Cardiac muscle cell (in vitro differentiated cells and primary cell): ENCODE measurements at regions not wholly inside any gene's neighbourhood (a gene's known extent, or its start where the extent isn't known, plus 50 kb on each side); places are given as distances from the start of the nearest gene placed in this dataset.

Source experiments
- DNase-seq, 2 donors: peaks; one replicate each; pipeline versions ENCODE4 v3.0.0 to v3.0.0-alpha.2; 2010 to 2017; ENCODE audit warnings: low read depth in 1 of 2, low spot score in 1 of 2
- H3K27ac ChIP-seq: fragments of 200-600 bp; sonication (generic); 2 replicates; pipeline ENCODE4 v1.5.1; 2016
- H3K27me3 ChIP-seq: fragments of 200-600 bp; sonication (generic); 2 replicates; pipeline ENCODE4 v1.6.0; 2016; ENCODE audit warnings: control low read depth
- H3K36me3 ChIP-seq: fragments of 200-600 bp; sonication (generic); 2 replicates; pipeline ENCODE4 v1.5.1; 2016; ENCODE audit warnings: control low read depth
- H3K4me1 ChIP-seq: fragments of 200-600 bp; sonication (generic); 2 replicates; pipeline ENCODE4 v1.8.1; 2017; ENCODE audit warnings: low read depth, mild to moderate bottlenecking, mixed run types
- H3K4me3 ChIP-seq: fragments of 200-600 bp; sonication (generic); 2 replicates; pipeline ENCODE4 v1.5.1; 2016; ENCODE audit warnings: mild to moderate bottlenecking
- H3K9me3 ChIP-seq: fragments of 200-600 bp; sonication (generic); 2 replicates; pipeline ENCODE4 v1.5.1; 2017; ENCODE audit warnings: low read depth, mild to moderate bottlenecking, control low read depth
- CTCF ChIP-seq: IDR thresholded peaks from 2 replicates; pipeline ENCODE4 v1.5.1; 2012; ENCODE audit warnings: low read depth, mild to moderate bottlenecking, low read length

- DNase-seq: no peak
- H3K4me1 ChIP-seq: no peaks in the 10 kb centered on the region
- TF ChIP-seq CTCF: no peak
These were observed 94.9 kb downstream of the ZIC5 start for GRCh38 chr13:99876651-99877050.

GRCh38 chr13:99875391-99875790 lies 96.2 kb downstream of the ZIC5 start:
- DNase-seq: no peak
- Histone ChIP-seq H3K36me3 (no peaks in the 10 kb centered on the region), H3K27me3 (no peaks in the 10 kb centered on the region), H3K4me3 (no peak overlapping the region), H3K9me3 (no peaks in the 10 kb centered on the region), H3K4me1 (no peaks in the 10 kb centered on the region), H3K27ac (no peak overlapping the region)
- TF ChIP-seq CTCF: no peak

More at GRCh38 chr13:99876651-99877050, 94.9 kb downstream of the ZIC5 start:
- Histone ChIP-seq H3K9me3 (no peaks in the 10 kb centered on the region), H3K36me3 (no peaks in the 10 kb centered on the region), H3K27ac (no peak overlapping the region), H3K4me3 (no peak overlapping the region), H3K27me3 (no peaks in the 10 kb centered on the region)

- H3K27ac ChIP-seq: no peak overlapping the region
- DNase-seq: no peak
- no peaks in the 10 kb centered on the region for H3K36me3 ChIP-seq
- no peaks in the 10 kb centered on the region for H3K9me3 ChIP-seq
- no peak for TF ChIP-seq CTCF
- H3K27me3 ChIP-seq: no peaks in the 10 kb centered on the region
- no peak overlapping the region for H3K4me3 ChIP-seq
- no peaks in the 10 kb centered on the region for H3K4me1 ChIP-seq
These were observed 97.6 kb downstream of the ZIC5 start for GRCh38 chr13:99873832-99874430.

- H3K4me1 ChIP-seq: no peaks in the 10 kb centered on the region
- H3K36me3 ChIP-seq: no peaks in the 10 kb centered on the region
- H3K9me3 ChIP-seq: no peaks in the 10 kb centered on the region
- no peaks in the 10 kb centered on the region for H3K27me3 ChIP-seq
- TF ChIP-seq CTCF: no peak
- no peak overlapping the region for H3K27ac ChIP-seq
- H3K4me3 ChIP-seq: no peak overlapping the region
- DNase-seq: no peak
These were observed 98.4 kb downstream of the ZIC5 start for GRCh38 chr13:99873141-99873540.

GRCh38 chr13:99871249-99871898 lies 100.2 kb downstream of the ZIC5 start:
- Histone ChIP-seq H3K9me3 (no peaks in the 10 kb centered on the region), H3K36me3 (no peaks in the 10 kb centered on the region), H3K4me1 (no peaks in the 10 kb centered on the region), H3K4me3 (no peak overlapping the region), H3K27ac (no peak overlapping the region), H3K27me3 (no peaks in the 10 kb centered on the region)
- no peak for TF ChIP-seq CTCF
- no peak for DNase-seq
